ENCODE measurements at regions not wholly inside any gene's neighbourhood (a gene's known extent, or its start where the extent isn't known, plus 50 kb on each side); places are given as distances from the start of the nearest gene placed in this dataset.
A peak's percentile ranks its signal among the peaks of the same experiment; 100 is the strongest.

- H3K4me1 ChIP-seq, result no peaks in the 10 kb centered on the region
- TF ChIP-seq CTCF (IDR thresholded peaks at IDR 0.05), result no peak
- TF ChIP-seq POLR2A (IDR thresholded peaks at IDR 0.05), result no peak
- ATAC-seq, result no peak
- no peak overlapping the region for H3K4me3 ChIP-seq
- no peaks in the 10 kb centered on the region for H3K36me3 ChIP-seq
- no peak for DNase-seq
- 53% methylated on average over 2 of the region's 2 CpGs for WGBS (ENCODE audit: insufficient coverage, low coverage, low lambda C conversion rate, missing lambda C conversion rate)
- no peaks in the 10 kb centered on the region for H3K27me3 ChIP-seq
- H3K9me3 ChIP-seq, result no peaks in the 10 kb centered on the region
- intact Hi-C loops (cut with DNase I), result no loop called here
- H3K27ac ChIP-seq, result no peak overlapping the region
These were observed 69.7 kb upstream of the ITPRID1 start for GRCh38 chr7:31444196-31444595.

- DNase-seq (no peak), ATAC-seq (no peak)
- Histone ChIP-seq H3K27me3 (no peaks in the 10 kb centered on the region), H3K27ac (no peak overlapping the region), H3K4me1 (no peaks in the 10 kb centered on the region), H3K36me3 (no peaks in the 10 kb centered on the region), H3K9me3 (no peaks in the 10 kb centered on the region), H3K4me3 (no peak overlapping the region)
- intact Hi-C loops (cut with DNase I), result no loop called here
- WGBS (ENCODE audit: insufficient coverage, low coverage, low lambda C conversion rate, missing lambda C conversion rate), result 53% methylated on average over 7 of the region's 7 CpGs
- TF ChIP-seq POLR2A (IDR thresholded peaks at IDR 0.05) (no peak), CTCF (IDR thresholded peaks at IDR 0.05) (no peak)
These were observed 68.1 kb upstream of the ITPRID1 start for GRCh38 chr7:31445686-31446355.

GRCh38 chr7:31448649-31449048, 65.2 kb upstream of the ITPRID1 start:
- intact Hi-C loops (cut with DNase I), result no loop called here

GRCh38 chr7:31455844-31456243, 58.0 kb upstream of the ITPRID1 start:
- H3K9me3 ChIP-seq, result no peaks in the 10 kb centered on the region
- DNase-seq, result no peak
- no peaks in the 10 kb centered on the region for H3K4me1 ChIP-seq
- H3K27me3 ChIP-seq, result no peaks in the 10 kb centered on the region
- ATAC-seq, result no peak
- H3K4me3 ChIP-seq, result no peak overlapping the region
- intact Hi-C loops (cut with DNase I), result no loop called here
- no peak overlapping the region for H3K27ac ChIP-seq
- WGBS (ENCODE audit: insufficient coverage, low coverage, low lambda C conversion rate, missing lambda C conversion rate), result 61% methylated on average over 3 of the region's 5 CpGs
- TF ChIP-seq CTCF (IDR thresholded peaks at IDR 0.05) (no peak), POLR2A (IDR thresholded peaks at IDR 0.05) (no peak)
- H3K36me3 ChIP-seq, result no peaks in the 10 kb centered on the region

More at GRCh38 chr7:31448649-31449048, 65.2 kb upstream of the ITPRID1 start:
- no peak overlapping the region for H3K4me3 ChIP-seq
- ATAC-seq (peak in 3 of 4 donors; percentile 33 to 70 (median 45)), DNase-seq (no peak)
- H3K27ac ChIP-seq, result no peak overlapping the region
- no peaks in the 10 kb centered on the region for H3K27me3 ChIP-seq
- WGBS (ENCODE audit: insufficient coverage, low coverage, low lambda C conversion rate, missing lambda C conversion rate), result 71% methylated on average over 1 of the region's 1 CpG
- no peaks in the 10 kb centered on the region for H3K9me3 ChIP-seq
- TF ChIP-seq CTCF (IDR thresholded peaks at IDR 0.05), result no peak
- TF ChIP-seq POLR2A (IDR thresholded peaks at IDR 0.05), result no peak
- no peaks in the 10 kb centered on the region for H3K36me3 ChIP-seq
- no peaks in the 10 kb centered on the region for H3K4me1 ChIP-seq

Data from right lobe of liver (tissue), 6 donors.